NCI-H146 (cell line): ENCODE measurements at regions not wholly inside any gene's neighbourhood (a gene's known extent, or its start where the extent isn't known, plus 50 kb on each side); places are given as distances from the start of the nearest gene placed in this dataset.

Source experiments
- DNase-seq: peaks from one replicate; lab custom pipeline; 2025; lab: John Stamatoyannopoulos, UW

GRCh38 chr2:12059616-12060441 lies 313.4 kb downstream of the LPIN1 start:
- no peak for DNase-seq

GRCh38 chr2:12060886-12061285 lies 314.5 kb downstream of the LPIN1 start:
- no peak for DNase-seq

- no peak for DNase-seq
Observed at GRCh38 chr2:12061286-12062052, 315.0 kb downstream of the LPIN1 start.

- no peak for DNase-seq
Observed at GRCh38 chr2:12062053-12062395, 315.6 kb downstream of the LPIN1 start.

- no peak for DNase-seq
Observed at GRCh38 chr2:12063210-12063609, 316.8 kb downstream of the LPIN1 start.

- no peak for DNase-seq
Observed at GRCh38 chr2:12064153-12064552, 317.7 kb downstream of the LPIN1 start.

- no peak for DNase-seq
Observed at GRCh38 chr2:12066116-12066515, 319.7 kb downstream of the LPIN1 start.

GRCh38 chr2:12066986-12067385 lies 320.6 kb downstream of the LPIN1 start:
- DNase-seq = no peak

GRCh38 chr2:12068796-12069538 lies 322.5 kb downstream of the LPIN1 start:
- DNase-seq = no peak

- DNase-seq = no peak
Observed at GRCh38 chr2:12070153-12070552, 323.7 kb downstream of the LPIN1 start.

- DNase-seq = no peak
Observed at GRCh38 chr2:12070581-12070980, 324.1 kb downstream of the LPIN1 start.

GRCh38 chr2:12071318-12071717 lies 324.9 kb downstream of the LPIN1 start:
- no peak for DNase-seq

GRCh38 chr2:12073217-12073852 lies 326.9 kb downstream of the LPIN1 start:
- DNase-seq = no peak

- no peak for DNase-seq
Observed at GRCh38 chr2:12074126-12074844, 327.9 kb downstream of the LPIN1 start.

GRCh38 chr2:12074845-12075217 lies 328.4 kb downstream of the LPIN1 start:
- no peak for DNase-seq

GRCh38 chr2:12075603-12076002 lies 329.2 kb downstream of the LPIN1 start:
- DNase-seq = no peak

GRCh38 chr2:12076810-12077209 lies 330.4 kb downstream of the LPIN1 start:
- no peak for DNase-seq

- DNase-seq = no peak
Observed at GRCh38 chr2:12080360-12080759, 333.9 kb downstream of the LPIN1 start.

GRCh38 chr2:12081481-12082210 lies 335.2 kb downstream of the LPIN1 start:
- no peak for DNase-seq

GRCh38 chr2:12083081-12083581 lies 336.7 kb downstream of the LPIN1 start:
- DNase-seq = no peak
